ENCODE measurements at regions not wholly inside any gene's neighbourhood (a gene's known extent, or its start where the extent isn't known, plus 50 kb on each side); places are given as distances from the start of the nearest gene placed in this dataset.
"Not testable (repeated sequence)": the region's sequence is repeated elsewhere in the genome, so short reads cannot be mapped to it uniquely, and the experiment has no call there.

DNA sequence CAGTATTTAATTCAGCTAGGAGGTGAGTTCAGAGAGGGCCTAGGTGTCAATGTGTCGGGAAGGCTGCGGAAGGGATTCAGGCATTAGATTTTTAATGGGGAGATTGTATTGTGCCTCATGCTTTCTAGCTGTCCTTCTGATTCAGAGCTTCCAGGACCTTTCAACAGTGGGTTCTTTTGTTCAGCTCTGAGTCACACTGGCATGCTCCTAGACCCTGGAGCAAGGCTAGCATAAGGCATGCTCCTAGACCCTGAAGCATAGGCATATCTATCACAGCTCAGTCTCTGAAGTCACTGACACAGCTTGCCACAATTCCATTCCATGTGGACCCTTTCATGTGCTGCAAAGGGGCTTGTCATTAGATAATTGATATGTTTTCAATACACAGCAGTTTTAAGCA is 396.9 kb downstream of the RAB38 start:
- TF ChIP-seq, protein P1, sequence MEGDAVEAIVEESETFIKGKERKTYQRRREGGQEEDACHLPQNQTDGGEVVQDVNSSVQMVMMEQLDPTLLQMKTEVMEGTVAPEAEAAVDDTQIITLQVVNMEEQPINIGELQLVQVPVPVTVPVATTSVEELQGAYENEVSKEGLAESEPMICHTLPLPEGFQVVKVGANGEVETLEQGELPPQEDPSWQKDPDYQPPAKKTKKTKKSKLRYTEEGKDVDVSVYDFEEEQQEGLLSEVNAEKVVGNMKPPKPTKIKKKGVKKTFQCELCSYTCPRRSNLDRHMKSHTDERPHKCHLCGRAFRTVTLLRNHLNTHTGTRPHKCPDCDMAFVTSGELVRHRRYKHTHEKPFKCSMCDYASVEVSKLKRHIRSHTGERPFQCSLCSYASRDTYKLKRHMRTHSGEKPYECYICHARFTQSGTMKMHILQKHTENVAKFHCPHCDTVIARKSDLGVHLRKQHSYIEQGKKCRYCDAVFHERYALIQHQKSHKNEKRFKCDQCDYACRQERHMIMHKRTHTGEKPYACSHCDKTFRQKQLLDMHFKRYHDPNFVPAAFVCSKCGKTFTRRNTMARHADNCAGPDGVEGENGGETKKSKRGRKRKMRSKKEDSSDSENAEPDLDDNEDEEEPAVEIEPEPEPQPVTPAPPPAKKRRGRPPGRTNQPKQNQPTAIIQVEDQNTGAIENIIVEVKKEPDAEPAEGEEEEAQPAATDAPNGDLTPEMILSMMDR (IDR thresholded peaks at IDR 0.05; ENCODE audit: extremely low read depth, insufficient read depth, missing control alignments) = no peak
- no peak for DNase-seq (ENCODE audit: low spot score)
- in situ Hi-C loops (cut with MboI; ENCODE audit: low pct_unique_long_range_greater_than_20kb, low sequenced_read_pairs, unreplicated experiment) = no loop called here

DNA sequence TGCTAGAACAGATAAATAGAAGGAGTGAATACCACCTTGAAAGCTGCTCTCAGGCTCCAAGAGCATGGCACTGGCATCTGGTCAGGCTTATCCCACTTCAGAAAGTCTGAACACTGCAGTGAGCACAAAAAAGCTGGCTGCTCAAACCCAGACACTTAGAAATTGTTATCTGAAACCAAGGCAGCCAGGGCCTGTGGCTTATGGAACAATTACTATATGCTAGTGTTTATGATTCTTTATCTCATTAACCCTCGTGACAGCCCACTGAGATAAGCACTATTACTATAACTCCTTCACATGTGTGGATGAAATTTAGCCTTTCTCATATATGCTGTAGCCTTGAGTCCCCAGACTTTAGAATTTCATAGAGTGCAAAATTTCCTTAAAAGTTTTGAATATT is 400.2 kb downstream of the RAB38 start:
- no peak for DNase-seq (ENCODE audit: low spot score)
- in situ Hi-C loops (cut with MboI; ENCODE audit: low pct_unique_long_range_greater_than_20kb, low sequenced_read_pairs, unreplicated experiment) = no loop called here
- TF ChIP-seq, protein P1 (IDR thresholded peaks at IDR 0.05; ENCODE audit: extremely low read depth, insufficient read depth, missing control alignments) = no peak

DNA sequence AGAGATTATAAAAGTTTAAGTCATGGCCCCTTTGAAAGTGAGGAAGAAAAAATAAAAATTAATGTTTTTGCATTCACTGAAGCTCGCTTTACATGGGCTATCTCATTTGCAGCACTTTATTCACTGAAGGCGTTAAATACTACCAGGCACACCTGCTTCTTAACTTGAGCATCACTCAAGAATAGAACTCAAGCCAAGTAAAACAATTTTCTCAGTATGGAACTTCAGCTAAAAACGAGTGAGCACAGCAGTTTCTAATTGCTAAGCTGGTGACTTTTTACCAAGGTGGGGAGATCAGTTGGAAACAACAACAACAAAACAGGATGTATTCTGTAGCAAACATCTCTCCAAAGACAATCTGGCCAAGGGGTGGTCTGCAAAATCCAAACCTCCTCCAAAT is 405.6 kb downstream of the RAB38 start:
- TF ChIP-seq, protein P1 (IDR thresholded peaks at IDR 0.05; ENCODE audit: extremely low read depth, insufficient read depth, missing control alignments) = no peak
- DNase-seq (ENCODE audit: low spot score) = no peak
- in situ Hi-C loops (cut with MboI; ENCODE audit: low pct_unique_long_range_greater_than_20kb, low sequenced_read_pairs, unreplicated experiment) = no loop called here

DNA sequence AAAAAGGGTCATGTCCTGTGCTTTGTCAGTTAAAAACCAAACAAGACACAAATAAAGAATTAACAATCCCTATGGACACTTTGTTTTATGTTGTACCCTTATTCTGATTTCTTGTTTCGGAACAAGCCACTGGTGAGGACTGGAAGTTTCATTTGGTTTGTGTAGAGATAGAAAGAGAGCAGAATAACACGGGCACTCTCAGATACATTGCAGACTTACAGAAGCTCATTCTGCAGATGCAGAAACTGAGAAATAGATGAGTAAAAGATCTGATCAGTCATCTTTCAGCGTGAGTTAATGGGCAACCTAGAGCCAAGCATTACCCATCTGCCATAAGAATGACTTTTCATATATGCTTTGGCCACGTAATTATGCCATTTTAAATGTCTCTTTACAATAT is 407.6 kb downstream of the RAB38 start:
- in situ Hi-C loops (cut with MboI; ENCODE audit: low pct_unique_long_range_greater_than_20kb, low sequenced_read_pairs, unreplicated experiment) = no loop called here
- TF ChIP-seq, protein P1 (IDR thresholded peaks at IDR 0.05; ENCODE audit: extremely low read depth, insufficient read depth, missing control alignments) = no peak

DNA sequence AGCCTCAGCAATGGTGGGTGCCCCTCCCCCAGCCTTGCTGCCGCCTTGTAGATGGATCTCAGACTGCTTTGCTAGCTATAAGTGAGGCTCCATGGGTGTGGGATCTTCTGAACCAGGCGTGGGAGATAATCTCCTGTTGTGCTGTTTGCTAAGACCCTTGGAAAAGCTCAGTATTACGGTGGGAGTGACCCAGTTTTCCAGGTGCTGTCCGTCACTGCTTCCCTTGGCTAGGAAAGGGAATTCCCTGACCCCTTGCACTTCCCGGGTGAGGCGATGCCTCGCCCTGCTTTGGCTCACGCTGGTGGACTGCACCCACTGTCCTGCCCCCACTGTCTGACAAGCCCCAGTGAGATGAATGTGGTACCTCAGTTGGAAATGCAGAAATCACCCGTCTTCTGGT is 411.2 kb downstream of the RAB38 start:
- in situ Hi-C loops (cut with MboI; ENCODE audit: low pct_unique_long_range_greater_than_20kb, low sequenced_read_pairs, unreplicated experiment); DNase-seq (ENCODE audit: low spot score): not testable (repeated sequence)

More for the DNA sequence above, 407.6 kb downstream of the RAB38 start:
- DNase-seq (ENCODE audit: low spot score) = no peak

DNA sequence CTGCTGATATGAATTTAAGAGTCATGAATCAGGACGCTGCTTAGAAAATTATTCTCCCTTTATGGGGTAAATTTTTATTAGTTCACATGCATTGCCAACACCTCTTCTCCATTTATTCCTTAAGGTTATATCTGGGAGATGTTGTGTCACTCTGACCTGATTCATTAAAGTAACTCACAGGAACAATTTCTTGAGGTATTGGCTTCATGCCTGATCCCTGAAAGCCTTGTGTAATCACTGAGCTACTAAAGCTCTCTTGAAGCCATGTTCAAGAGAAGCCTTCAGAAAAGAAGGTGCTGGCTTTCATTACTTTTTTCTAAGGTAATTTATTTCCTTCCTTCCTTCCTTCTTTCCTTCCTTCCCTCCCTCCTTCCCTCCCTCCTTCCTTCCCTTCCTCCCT is 420.6 kb downstream of the RAB38 start:
- TF ChIP-seq, protein P1 (IDR thresholded peaks at IDR 0.05; ENCODE audit: extremely low read depth, insufficient read depth, missing control alignments) = no peak
- in situ Hi-C loops (cut with MboI; ENCODE audit: low pct_unique_long_range_greater_than_20kb, low sequenced_read_pairs, unreplicated experiment) = no loop called here
- no peak for DNase-seq (ENCODE audit: low spot score)

DNA sequence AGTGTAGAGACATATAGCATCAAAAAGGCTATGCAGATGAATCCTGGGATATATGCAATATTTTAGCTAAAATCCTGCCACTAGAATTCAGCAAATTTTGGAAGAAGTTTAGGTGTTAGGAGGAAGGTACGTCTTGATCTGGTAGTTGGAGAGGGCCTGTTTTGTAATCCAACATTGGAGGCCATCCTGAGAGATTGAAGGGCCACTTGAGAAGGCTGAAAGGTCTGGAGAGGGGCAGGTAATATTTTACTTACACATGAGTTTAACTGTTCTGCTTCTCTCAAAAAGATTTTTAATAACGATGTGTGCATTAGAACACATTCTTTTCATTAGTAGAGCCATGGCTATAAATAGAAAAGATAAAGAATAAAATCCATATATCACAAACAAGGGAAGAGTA is 422.1 kb downstream of the RAB38 start:
- in situ Hi-C loops (cut with MboI; ENCODE audit: low pct_unique_long_range_greater_than_20kb, low sequenced_read_pairs, unreplicated experiment) = no loop called here
- TF ChIP-seq, protein P1 (IDR thresholded peaks at IDR 0.05; ENCODE audit: extremely low read depth, insufficient read depth, missing control alignments) = no peak
- DNase-seq (ENCODE audit: low spot score) = no peak
